K562 (cell line): ENCODE measurements at regions not wholly inside any gene's neighbourhood (a gene's known extent, or its start where the extent isn't known, plus 50 kb on each side); places are given as distances from the start of the nearest gene placed in this dataset.

Source experiments
- ATAC-seq: fragments of 200-7000 bp; cut with Tn5 transposase; 3 replicates; pipeline ENCODE4 v1.9.1; 2020; ENCODE audit warnings: moderate library complexity
- BruUV-seq: library from RNA; stranded (reverse); fragments of 400-500 nt; replicated peaks from 2 replicates; lab custom pipeline; 2021; lab: Mats Ljungman, UMichigan
- CTCF ChIA-PET: fragments of 300-600 bp; formaldehyde crosslinking; extraction: SDS; loops from one replicate; lab custom pipeline; 2021; ENCODE audit warnings: low intra/inter-chr PET ratio; lab: Yijun Ruan, JAX
- POLR2A ChIA-PET: fragments of 300-600, 350-650 bp; sonication (Branson Sonifier 250); formaldehyde crosslinking; extraction: SDS; loops from one replicate; lab custom pipeline; 2021; ENCODE audit warnings: antibody characterized with exemption, inconsistent platforms; lab: Yijun Ruan, JAX
- DNase-seq, 4 experiments: peaks; one replicate each; pipeline versions ENCODE4 v3.0.0 to v3.0.0-alpha.2; 2011 to 2018; ENCODE audit warnings: low spot score in 3 of 4, mixed read lengths in 3 of 4; ENCODE audit errors: extremely low read depth in 1 of 4
- FAIRE-seq: peaks from 2 replicates; lab custom pipeline; 2011; peaks lifted over from hg19 to GRCh38; lab: Jason Lieb, UNC
- H2AFZ ChIP-seq: 2 replicates; pipeline ENCODE4 v1.6.0; 2011; ENCODE audit warnings: low read depth, low read length, control low read depth, inconsistent platforms
- H3K27ac ChIP-seq: fragments of 200-600 bp; 3 replicates; pipeline ENCODE4 v1.8.0; 2011; ENCODE audit warnings: low read depth, mild to moderate bottlenecking, control low read depth, inconsistent platforms, low read length, moderate library complexity, mixed read lengths; ENCODE audit errors: extremely low read depth
- H3K27me3 ChIP-seq, 2 experiments: fragments of 300-600 bp in 1 of 2; 2 replicates in 1 of 2; 3 replicates in 1 of 2; pipeline versions ENCODE4 v1.6.0 to v1.8.0; 2011; ENCODE audit warnings: inconsistent platforms in 2 of 2, low read length in 2 of 2, mild to moderate bottlenecking in 1 of 2, mixed read lengths in 1 of 2, moderate library complexity in 1 of 2; ENCODE audit not compliant: control insufficient read depth in 2 of 2, insufficient read depth in 2 of 2
- H3K36me3 ChIP-seq: fragments of 300-600 bp; 3 replicates; pipeline ENCODE4 v1.8.0; 2011; ENCODE audit warnings: mild to moderate bottlenecking, low read length, inconsistent platforms; ENCODE audit not compliant: control insufficient read depth, insufficient read depth
- H3K4me1 ChIP-seq, 2 experiments: fragments of 200-600 bp in 1 of 2; replicated peaks in 1 of 2; 2 replicates in 1 of 2; 3 replicates in 1 of 2; pipeline versions ENCODE4 v1.5.1 to v1.8.0; 2011; ENCODE audit warnings: inconsistent platforms in 2 of 2, low read length in 2 of 2, mild to moderate bottlenecking in 1 of 2, mixed read lengths in 1 of 2, moderate library complexity in 1 of 2; ENCODE audit not compliant: control insufficient read depth in 2 of 2, insufficient read depth in 2 of 2
- H3K4me2 ChIP-seq: 2 replicates; pipeline ENCODE4 v1.6.1; 2011; ENCODE audit warnings: low read length, control low read depth, inconsistent platforms, mixed read lengths; ENCODE audit not compliant: insufficient read depth
- H3K4me3 ChIP-seq: fragments of 200-600 bp; sonication (generic), shearing (Covaris generic); 2 replicates; pipeline ENCODE4 v1.5.1; 2016; ENCODE audit warnings: control low read depth, inconsistent platforms
- H3K79me2 ChIP-seq: fragments of 200-600 bp; 3 replicates; pipeline ENCODE4 v1.8.0; 2011; ENCODE audit warnings: low read length, inconsistent platforms; ENCODE audit not compliant: control insufficient read depth, insufficient read depth
- H3K9ac ChIP-seq, 2 experiments: 2 replicates each; pipeline versions ENCODE4 v1.6.0 to v1.6.1; 2011; ENCODE audit warnings: low read depth in 2 of 2, low read length in 2 of 2, control low read depth in 1 of 2, inconsistent platforms in 1 of 2, mild to moderate bottlenecking in 1 of 2, mixed read lengths in 1 of 2; ENCODE audit not compliant: insufficient read depth in 1 of 2
- H3K9me1 ChIP-seq: one replicate; pipeline ENCODE4 v1.6.0; 2011; ENCODE audit warnings: inconsistent platforms, mild to moderate bottlenecking, low read length, moderate library complexity; ENCODE audit not compliant: control insufficient read depth, insufficient read depth
- H3K9me3 ChIP-seq: replicated peaks from 2 replicates; pipeline ENCODE4 v1.5.1; 2011; ENCODE audit warnings: low read depth, low read length, inconsistent platforms; ENCODE audit not compliant: control insufficient read depth, insufficient read depth
- H4K20me1 ChIP-seq: replicated peaks from 2 replicates; pipeline ENCODE4 v1.6.1; 2011; ENCODE audit warnings: low read length, inconsistent platforms, mixed read lengths; ENCODE audit not compliant: control insufficient read depth, insufficient read depth
- BMI1 ChIP-seq: fragments of 150-350 bp; IDR thresholded peaks from 2 replicates; pipeline ENCODE4 v1.6.1; 2014; ENCODE audit warnings: low read length
- DNMT1 ChIP-seq: fragments of 450-650 bp; IDR thresholded peaks from 2 replicates; pipeline ENCODE4 v1.6.1; 2016; ENCODE audit warnings: antibody characterized with exemption, mild to moderate bottlenecking
- GATA2 ChIP-seq: sonication (generic); formaldehyde crosslinking; IDR thresholded peaks from 2 replicates; pipeline ENCODE4 v1.4.0; 2020; ENCODE audit warnings: mild to moderate bottlenecking, missing genetic modification reagents
- KLF13 ChIP-seq: fragments of 450-650 bp; IDR thresholded peaks from 2 replicates; pipeline ENCODE4 v1.6.1; 2016; ENCODE audit warnings: missing genetic modification characterization, low read depth, mild to moderate bottlenecking, missing compliant biosample characterization, moderate library complexity, borderline replicate concordance
- PKNOX1 ChIP-seq: fragments of 450-650 bp; IDR thresholded peaks from 2 replicates; pipeline ENCODE4 v1.6.1; 2016
- POLR2H ChIP-seq: IDR thresholded peaks from 2 replicates; pipeline ENCODE4 v1.6.1; 2016; ENCODE audit warnings: missing genetic modification characterization, low read depth, mild to moderate bottlenecking, control low read depth, missing compliant biosample characterization, moderate library complexity
- RNF2 ChIP-seq: sonication (generic); IDR thresholded peaks from 2 replicates; pipeline ENCODE4 v1.6.1; 2016
- SAP30 ChIP-seq: fragments of 200-600 bp; sonication (generic); IDR thresholded peaks from 2 replicates; pipeline ENCODE4 v1.6.1; 2012; ENCODE audit warnings: borderline replicate concordance, low read depth, mild to moderate bottlenecking, moderate library complexity, low read length, control low read depth, inconsistent platforms; ENCODE audit not compliant: insufficient read depth, poor library complexity, severe bottlenecking
- SMARCE1 ChIP-seq: fragments of 450-650 bp; IDR thresholded peaks from 2 replicates; pipeline ENCODE4 v1.7.1; 2016; ENCODE audit warnings: mild to moderate bottlenecking
- SREBF1 ChIP-seq: fragments of 150-350 bp; IDR thresholded peaks from 2 replicates; pipeline ENCODE4 v1.6.1; 2014; ENCODE audit warnings: antibody characterized with exemption, low read depth, low read length, borderline replicate concordance
- SRF ChIP-seq, 2 experiments: fragments of 250-450, 450-650 bp in 1 of 2; sonication (Bioruptor Pico) in 1 of 2; sonication (generic) in 1 of 2; formaldehyde crosslinking; IDR thresholded peaks; 2 replicates each; pipeline versions ENCODE4 v1.5.0 to v1.5.1; 2020 to 2022; ENCODE audit warnings: mild to moderate bottlenecking in 1 of 2, missing genetic modification reagents in 1 of 2
- STAT5A ChIP-seq: IDR thresholded peaks from 2 replicates; pipeline ENCODE4 v1.6.1; 2012; ENCODE audit warnings: low read length, inconsistent platforms, borderline replicate concordance
- TRIM28 ChIP-seq: fragments of 450-650 bp; IDR thresholded peaks from 2 replicates; pipeline ENCODE4 v1.6.1; 2017
- ZKSCAN8 ChIP-seq: fragments of 200-800 bp; sonication (Bioruptor generic); IDR thresholded peaks from 2 replicates; pipeline ENCODE4 v1.6.1; 2016; ENCODE audit warnings: missing genetic modification characterization, missing compliant biosample characterization
- ZNF197 ChIP-seq: fragments of 200-800 bp; sonication (Bioruptor generic); IDR thresholded peaks from 2 replicates; pipeline ENCODE4 v1.6.1; 2016; ENCODE audit warnings: low read depth, missing genetic modification characterization, missing compliant biosample characterization
- ZNF24 ChIP-seq: fragments of 450-650 bp; IDR thresholded peaks from 2 replicates; pipeline ENCODE4 v1.6.1; 2016
- WGBS: fragments of 100-300 bp; shearing (Covaris generic); methylation state at CpG from one replicate; pipeline ENCODE4 v1.1.6; 2016; ENCODE audit warnings: low coverage, mixed read lengths; ENCODE audit not compliant: insufficient coverage; ENCODE audit errors: missing lambda C conversion rate; 5-methylcytosine and 5-hydroxymethylcytosine counted together
- in situ Hi-C: fragments of 300-500 bp; cut with MboI; formaldehyde crosslinking; loops from 4 replicates; pipeline ENCODE4 v1.15.0; 2018; ENCODE audit warnings: inconsistent platforms, mixed read lengths
- intact Hi-C: fragments of 100-400 bp; cut with micrococcal nuclease; formaldehyde crosslinking; loops from 2 replicates; pipeline ENCODE4 v1.14.2; 2022
- TF ChIP-seq, protein P1 (sequence below), 2 experiments: fragments of 250-450 bp in 1 of 2; fragments of 450-650 bp in 1 of 2; sonication (Bioruptor Pico) in 1 of 2; IDR thresholded peaks; 2 replicates each; pipeline versions ENCODE4 v1.6.1 to v1.8.0; 2016 to 2021; ENCODE audit warnings: mild to moderate bottlenecking in 2 of 2, moderate library complexity in 2 of 2, missing compliant biosample characterization in 1 of 2, missing genetic modification characterization in 1 of 2
- TF ChIP-seq, protein P2 (sequence below): conservative IDR thresholded peaks from 2 replicates; pipeline ENCODE4 v1.6.1; 2011; ENCODE audit warnings: low read depth, mild to moderate bottlenecking, low read length; ENCODE audit not compliant: control insufficient read depth
- TF ChIP-seq, protein P3 (sequence below): fragments of 250-450 bp; sonication (Bioruptor Pico); IDR thresholded peaks from 2 replicates; pipeline ENCODE4 v1.8.0; 2022; ENCODE audit warnings: moderate library complexity, mild to moderate bottlenecking, inconsistent platforms

DNA sequence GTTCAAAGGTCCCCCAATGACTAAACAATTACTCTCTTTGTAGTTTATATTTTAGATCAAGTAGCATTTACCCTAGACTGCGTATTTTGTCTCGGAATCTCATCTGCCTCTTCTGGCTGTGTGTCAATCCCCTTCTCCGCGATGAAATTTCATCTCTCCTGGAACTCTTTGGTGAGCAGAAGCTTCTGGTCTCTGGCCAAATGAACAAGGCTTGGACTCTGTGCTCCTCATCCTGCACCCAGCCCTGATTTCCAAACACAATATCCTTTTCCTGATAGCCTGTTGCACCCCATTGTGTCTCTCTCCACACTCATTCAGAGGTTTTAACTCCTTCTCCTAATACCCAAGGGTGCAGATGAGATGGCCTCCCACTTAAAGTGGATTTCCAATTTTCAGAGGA is 609.4 kb upstream of the CDH5 start (continued):
- no peak for TF ChIP-seq PKNOX1
- no peak for TF ChIP-seq POLR2H (tag)
- no peak for TF ChIP-seq SAP30
- TF ChIP-seq BMI1: no peak
- TF ChIP-seq RNF2: no peak
- no peak for TF ChIP-seq DNMT1
- TF ChIP-seq SMARCE1: no peak

DNA sequence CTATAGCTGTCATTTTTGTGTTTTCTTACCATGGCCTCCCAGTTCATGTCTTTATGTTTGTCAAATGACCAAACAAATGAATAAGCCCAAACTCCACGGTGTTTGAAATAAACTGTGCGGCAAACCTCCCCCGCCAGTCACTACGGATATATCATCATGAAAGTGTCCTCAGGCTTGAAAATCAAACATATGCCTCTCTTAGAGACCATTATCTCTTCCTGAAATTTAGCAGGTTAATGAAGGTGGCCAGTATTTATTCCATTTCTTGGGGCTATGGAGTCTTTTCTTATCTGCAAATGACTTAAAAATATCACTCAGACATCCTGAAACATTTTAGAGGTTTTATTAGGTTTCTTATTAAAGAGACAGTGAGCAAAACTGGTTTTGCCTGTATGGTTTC is 610.3 kb upstream of the CDH5 start:
- Histone ChIP-seq H3K9me1 (no peaks in the 10 kb centered on the region), H3K4me2 (no peak overlapping the region), H3K27ac (no peak overlapping the region), H2AFZ (peak overlapping the region; percentile 33), H3K79me2 (no peaks in the 10 kb centered on the region), H3K4me3 (no peak overlapping the region), H3K9ac (no peak overlapping the region), H4K20me1 (no peaks in the 10 kb centered on the region), H3K4me1 (no peaks in the 10 kb centered on the region), H3K9me3 (no peaks in the 10 kb centered on the region), H3K27me3 (0 out of 5 replicates have a peak, but pooled peaks cover 0 to 2% of the 10 kb centered on the region in 2 experiments), H3K36me3 (no peaks in the 10 kb centered on the region)
- no peak for FAIRE-seq
- intact Hi-C loops: no loop called here
- WGBS: 24% methylated on average over 4 of the region's 4 CpGs
- BruUV-seq: no TSS peak
- ChIA-PET POLR2A (no interaction called here), CTCF (no interaction called here)
- in situ Hi-C loops: no loop called here
- no peak for DNase-seq
- ATAC-seq: no peak
- TF ChIP-seq STAT5A: no peak
- TF ChIP-seq, protein P1, sequence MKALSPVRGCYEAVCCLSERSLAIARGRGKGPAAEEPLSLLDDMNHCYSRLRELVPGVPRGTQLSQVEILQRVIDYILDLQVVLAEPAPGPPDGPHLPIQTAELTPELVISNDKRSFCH (CRISPR knock-in tag; IDR thresholded peaks at IDR 0.05): no peak
- TF ChIP-seq, protein P1 (tag; IDR thresholded peaks at IDR 0.05): no peak
- no peak for TF ChIP-seq SRF (CRISPR knock-in tag; IDR thresholded peaks at IDR 0.05)
- TF ChIP-seq, protein P2, sequence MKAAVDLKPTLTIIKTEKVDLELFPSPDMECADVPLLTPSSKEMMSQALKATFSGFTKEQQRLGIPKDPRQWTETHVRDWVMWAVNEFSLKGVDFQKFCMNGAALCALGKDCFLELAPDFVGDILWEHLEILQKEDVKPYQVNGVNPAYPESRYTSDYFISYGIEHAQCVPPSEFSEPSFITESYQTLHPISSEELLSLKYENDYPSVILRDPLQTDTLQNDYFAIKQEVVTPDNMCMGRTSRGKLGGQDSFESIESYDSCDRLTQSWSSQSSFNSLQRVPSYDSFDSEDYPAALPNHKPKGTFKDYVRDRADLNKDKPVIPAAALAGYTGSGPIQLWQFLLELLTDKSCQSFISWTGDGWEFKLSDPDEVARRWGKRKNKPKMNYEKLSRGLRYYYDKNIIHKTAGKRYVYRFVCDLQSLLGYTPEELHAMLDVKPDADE: no peak
- no peak for TF ChIP-seq SREBF1
- no peak for TF ChIP-seq GATA2
- no peak for TF ChIP-seq ZKSCAN8 (CRISPR knock-in tag)
- TF ChIP-seq ZNF197 (CRISPR knock-in tag): no peak
- TF ChIP-seq, protein P3, sequence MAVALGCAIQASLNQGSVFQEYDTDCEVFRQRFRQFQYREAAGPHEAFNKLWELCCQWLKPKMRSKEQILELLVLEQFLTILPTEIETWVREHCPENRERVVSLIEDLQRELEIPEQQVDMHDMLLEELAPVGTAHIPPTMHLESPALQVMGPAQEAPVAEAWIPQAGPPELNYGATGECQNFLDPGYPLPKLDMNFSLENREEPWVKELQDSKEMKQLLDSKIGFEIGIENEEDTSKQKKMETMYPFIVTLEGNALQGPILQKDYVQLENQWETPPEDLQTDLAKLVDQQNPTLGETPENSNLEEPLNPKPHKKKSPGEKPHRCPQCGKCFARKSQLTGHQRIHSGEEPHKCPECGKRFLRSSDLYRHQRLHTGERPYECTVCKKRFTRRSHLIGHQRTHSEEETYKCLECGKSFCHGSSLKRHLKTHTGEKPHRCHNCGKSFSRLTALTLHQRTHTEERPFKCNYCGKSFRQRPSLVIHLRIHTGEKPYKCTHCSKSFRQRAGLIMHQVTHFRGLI (CRISPR knock-in tag): no peak
- TF ChIP-seq KLF13 (tag): no peak
- no peak for TF ChIP-seq ZNF24
- no peak for TF ChIP-seq TRIM28
